ENCODE measurements at regions not wholly inside any gene's neighbourhood (a gene's known extent, or its start where the extent isn't known, plus 50 kb on each side); places are given as distances from the start of the nearest gene placed in this dataset.

GRCh38 chr3:161559177-161559998 lies 62.8 kb downstream of the OTOL1 start:
- TF ChIP-seq CTCF (IDR thresholded peaks at IDR 0.05) (peak; percentile 90), ATF3 (CRISPR knock-in tag; conservative IDR thresholded peaks at IDR 0.05) (no peak), ERG (CRISPR knock-in tag; IDR thresholded peaks at IDR 0.05) (no peak), ATF2 (CRISPR knock-in tag; IDR thresholded peaks at IDR 0.05; ENCODE audit: borderline replicate concordance, low read depth) (no peak), SOX15 (CRISPR knock-in tag; IDR thresholded peaks at IDR 0.05) (no peak), E2F4 (CRISPR knock-in tag; IDR thresholded peaks at IDR 0.05; ENCODE audit: borderline replicate concordance, low read depth) (no peak), NR3C1 (CRISPR knock-in tag; conservative IDR thresholded peaks at IDR 0.05; ENCODE audit: low read depth) (no peak), FOXJ3 (CRISPR knock-in tag; IDR thresholded peaks at IDR 0.05; ENCODE audit: borderline replicate concordance) (no peak), AR (CRISPR knock-in tag; IDR thresholded peaks at IDR 0.05) (no peak), ELF4 (CRISPR knock-in tag; IDR thresholded peaks at IDR 0.05; ENCODE audit: low read depth) (no peak), CREM (CRISPR knock-in tag; IDR thresholded peaks at IDR 0.05) (no peak), RELA (CRISPR knock-in tag; IDR thresholded peaks at IDR 0.05; ENCODE audit: borderline replicate concordance) (no peak), STAT6 (CRISPR knock-in tag; conservative IDR thresholded peaks at IDR 0.05; ENCODE audit: low read depth) (no peak), SMAD3 (CRISPR knock-in tag; IDR thresholded peaks at IDR 0.05; ENCODE audit: borderline replicate concordance) (no peak)

Data from WTC11 (cell line).